Stimulated activated CD4-positive, alpha-beta T cell treated with anti-CD3 and anti-CD28 coated beads, Interleukin-4, amount 100 ng/mL, for 4 hours (primary cell): ENCODE measurements at regions not wholly inside any gene's neighbourhood (a gene's known extent, or its start where the extent isn't known, plus 50 kb on each side); places are given as distances from the start of the nearest gene placed in this dataset.
"Not testable (repeated sequence)": the region's sequence is repeated elsewhere in the genome, so short reads cannot be mapped to it uniquely, and the experiment has no call there.

Experiments used
- DNase-seq, 2 experiments: peaks; one replicate each; pipeline ENCODE4 v3.0.0-alpha.2; 2020

DNA sequence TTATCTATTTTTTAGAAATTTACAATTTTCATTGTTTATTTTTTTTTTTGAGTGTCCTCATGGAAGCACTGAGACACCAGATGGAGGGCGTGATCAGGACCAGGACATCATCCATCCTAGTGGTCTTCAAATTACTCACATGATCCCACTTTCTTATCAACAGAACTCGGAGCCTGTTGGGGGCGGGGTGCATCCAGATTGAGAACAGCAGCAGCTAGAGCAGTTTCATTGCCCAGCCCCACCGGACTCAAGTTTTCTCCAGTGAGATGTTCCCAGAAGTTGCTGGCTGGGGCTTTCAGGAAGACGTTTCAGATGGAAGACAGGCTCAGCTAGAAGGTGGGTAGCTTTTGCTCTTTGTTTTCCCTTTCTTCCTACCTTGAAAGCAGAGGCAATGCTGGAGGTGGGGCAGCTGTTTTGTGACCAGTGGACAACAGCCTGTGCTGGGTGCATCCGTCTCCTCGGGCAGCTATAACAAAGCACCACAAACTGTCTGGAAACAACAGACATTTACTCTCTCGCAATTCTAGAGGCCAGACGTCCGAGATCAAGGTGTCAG is 562.1 kb downstream of the TBC1D22A start:
- no peak for DNase-seq

DNA sequence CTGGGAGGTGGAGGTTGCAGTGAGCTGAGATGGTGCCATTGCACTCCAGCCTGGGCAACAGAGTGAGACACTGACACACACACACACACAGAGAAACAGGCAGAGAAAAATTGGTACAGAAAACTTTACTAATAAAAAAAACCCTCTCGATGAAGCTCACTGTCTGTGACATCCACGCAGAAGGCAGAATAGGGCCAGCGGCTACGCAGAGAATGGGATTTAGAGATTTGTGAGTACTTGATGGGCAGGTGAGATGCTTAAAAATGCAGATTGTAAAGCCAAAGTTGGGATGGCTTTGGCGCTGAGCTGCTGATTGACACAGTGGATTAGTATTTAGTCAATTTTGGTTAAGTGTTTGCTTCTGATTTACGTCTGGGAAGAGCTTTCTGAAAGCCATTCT is 561.1 kb downstream of the TBC1D22A start:
- no peak for DNase-seq

DNA sequence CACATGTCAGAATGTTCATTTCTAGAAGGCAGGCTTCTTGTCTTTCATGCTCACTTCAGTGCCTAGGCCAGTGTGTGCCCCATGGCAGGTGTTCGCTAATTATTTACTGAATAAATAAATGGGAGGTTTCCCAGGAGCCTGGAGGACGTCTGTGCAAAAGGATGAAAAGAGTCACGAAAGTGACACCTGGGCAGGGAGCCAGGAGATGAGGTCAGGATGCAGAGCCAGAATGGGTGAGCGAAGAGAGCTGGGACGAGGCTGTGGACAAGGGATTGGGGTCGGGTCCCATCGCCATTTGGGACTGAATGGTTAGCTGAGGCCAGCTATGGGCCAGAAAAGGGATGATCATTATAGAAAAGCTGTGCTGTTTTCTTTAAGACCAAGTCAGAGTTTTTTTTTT is 560.4 kb downstream of the TBC1D22A start:
- DNase-seq: no peak

DNA sequence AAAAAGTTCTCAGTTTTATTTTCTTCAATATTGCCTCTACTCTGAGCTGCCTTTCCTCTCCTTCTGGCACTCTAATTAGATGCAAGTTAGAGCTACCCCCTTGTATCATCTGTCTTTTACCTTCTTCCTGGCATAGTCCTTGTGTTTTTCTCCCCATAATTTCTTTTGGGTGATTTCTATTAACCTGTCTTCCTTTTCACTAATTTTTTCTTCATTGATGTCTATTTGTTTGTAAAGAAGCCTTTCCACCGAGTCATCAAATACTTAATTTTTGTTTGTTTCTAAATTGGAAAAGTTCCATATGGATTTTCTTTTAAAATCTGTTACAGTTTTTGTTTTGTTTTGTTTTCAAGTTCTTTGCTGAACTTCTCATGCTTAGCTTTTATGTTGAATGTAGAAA is 558.1 kb downstream of the TBC1D22A start:
- no peak for DNase-seq

DNA sequence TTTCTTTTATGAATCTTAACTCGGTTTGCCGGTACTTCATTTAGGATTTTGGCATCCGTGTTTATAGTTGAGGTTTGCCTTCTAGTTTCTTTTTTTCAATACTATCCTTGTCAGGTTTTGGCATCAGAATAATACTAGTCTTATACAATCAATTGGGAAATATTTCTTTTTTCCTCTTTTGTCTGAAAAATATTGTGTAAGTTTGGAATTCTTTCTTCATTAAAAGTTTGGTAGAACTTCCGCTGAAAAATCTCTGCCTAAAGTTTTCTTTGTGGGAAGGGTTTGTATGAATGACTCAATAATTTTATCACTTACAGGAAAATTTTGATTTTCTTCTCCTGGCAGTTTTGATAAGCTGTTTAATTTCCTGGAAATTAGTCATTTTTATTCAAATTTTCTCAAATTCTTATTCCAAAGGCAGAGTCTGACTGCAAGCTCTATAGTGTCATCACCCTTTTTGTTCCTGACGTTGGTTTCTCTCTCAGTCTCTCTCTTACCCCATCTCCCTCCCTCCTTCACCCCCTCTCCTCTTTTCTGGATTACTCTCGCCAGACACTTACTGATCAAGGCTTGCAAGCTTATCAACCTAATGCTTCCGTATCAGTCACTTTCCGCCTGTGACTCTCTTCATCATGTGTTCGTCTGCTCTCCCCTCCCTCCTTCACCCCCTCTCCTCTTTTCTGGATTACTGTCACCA is 555.7 kb downstream of the TBC1D22A start:
- no peak for DNase-seq

DNA sequence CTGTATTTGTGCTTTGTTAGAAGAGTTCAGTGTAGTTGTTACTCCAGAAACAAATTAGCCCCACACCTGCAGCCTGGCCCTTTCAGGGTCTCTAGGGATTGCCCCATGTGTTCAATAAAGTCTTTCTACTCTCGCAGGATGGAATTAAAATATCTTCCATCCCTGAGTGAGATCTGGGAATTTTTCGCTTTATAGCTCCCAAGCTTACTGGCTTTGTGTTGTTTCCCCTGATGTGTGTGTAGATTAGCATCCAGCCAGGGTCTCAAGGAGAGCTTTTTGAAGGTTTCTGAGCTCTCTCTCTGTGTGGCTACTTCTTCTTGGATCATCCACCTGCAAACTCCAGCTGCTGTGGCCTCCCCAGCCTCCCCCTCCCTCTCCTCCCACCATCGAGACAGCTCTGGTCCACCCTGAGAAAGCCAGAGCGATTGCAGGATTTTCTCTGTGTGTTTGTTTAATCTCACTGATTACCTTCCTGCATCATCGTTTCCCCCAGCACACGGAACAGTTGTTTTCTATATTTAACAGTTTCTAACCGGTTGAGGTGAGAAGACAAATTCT is 553.5 kb downstream of the TBC1D22A start:
- no peak for DNase-seq

DNA sequence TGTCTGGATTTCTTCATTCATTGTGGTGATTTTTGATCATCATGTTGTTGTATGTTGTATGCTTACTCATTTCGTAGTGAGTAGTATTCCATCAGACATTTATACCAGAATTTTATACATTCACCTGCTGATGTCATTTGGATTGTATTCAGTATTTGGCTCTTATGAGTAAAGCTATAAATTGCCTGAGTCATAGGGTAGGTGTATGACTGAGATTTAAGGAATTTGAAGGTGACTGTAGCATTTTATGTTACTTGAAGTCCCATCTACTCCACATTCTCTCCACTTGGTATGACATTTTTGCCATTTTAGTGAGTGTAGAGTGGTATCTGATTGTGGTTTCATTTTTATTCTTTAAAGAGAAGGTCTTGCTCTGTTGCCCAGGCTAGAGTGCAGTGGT is 548.2 kb downstream of the TBC1D22A start:
- DNase-seq: no peak

DNA sequence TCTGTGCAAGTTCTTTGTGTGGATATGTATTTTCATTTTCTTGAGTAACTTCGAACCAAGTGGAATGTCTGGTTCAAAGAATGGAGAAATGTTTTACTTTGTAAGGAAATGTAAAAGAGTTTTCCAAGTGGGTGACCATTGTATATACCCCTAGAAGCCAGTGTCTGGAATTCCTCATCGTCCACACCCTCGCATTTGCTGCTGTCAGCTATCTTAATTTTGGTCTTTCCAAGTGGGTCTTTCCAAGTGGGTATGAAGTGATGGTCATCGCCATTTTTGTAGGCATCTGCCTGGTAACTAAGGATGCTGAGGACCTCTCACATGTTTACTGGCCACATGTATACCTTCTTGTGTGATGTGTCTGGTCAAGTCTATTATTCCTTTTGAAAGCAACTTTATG is 547.5 kb downstream of the TBC1D22A start:
- DNase-seq: no peak

DNA sequence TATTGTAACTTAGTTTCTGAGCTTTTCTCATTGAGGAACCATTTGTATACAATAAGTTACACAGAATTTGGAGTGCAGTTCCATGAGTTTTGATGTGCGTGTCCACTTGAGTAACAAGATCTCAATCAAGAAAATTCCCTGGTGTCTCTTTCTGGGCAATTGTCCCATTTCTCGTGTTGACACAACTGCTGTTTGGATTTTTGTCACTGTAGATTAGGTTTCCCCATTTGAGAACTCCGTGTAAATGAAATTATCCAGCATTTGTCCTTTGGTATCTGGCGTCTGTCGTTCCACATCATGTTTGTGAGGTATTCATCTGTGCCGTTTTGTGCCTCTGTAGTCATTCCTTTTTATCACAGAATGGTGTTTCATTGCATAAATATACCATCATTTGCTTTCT is 547.0 kb downstream of the TBC1D22A start:
- no peak for DNase-seq

DNA sequence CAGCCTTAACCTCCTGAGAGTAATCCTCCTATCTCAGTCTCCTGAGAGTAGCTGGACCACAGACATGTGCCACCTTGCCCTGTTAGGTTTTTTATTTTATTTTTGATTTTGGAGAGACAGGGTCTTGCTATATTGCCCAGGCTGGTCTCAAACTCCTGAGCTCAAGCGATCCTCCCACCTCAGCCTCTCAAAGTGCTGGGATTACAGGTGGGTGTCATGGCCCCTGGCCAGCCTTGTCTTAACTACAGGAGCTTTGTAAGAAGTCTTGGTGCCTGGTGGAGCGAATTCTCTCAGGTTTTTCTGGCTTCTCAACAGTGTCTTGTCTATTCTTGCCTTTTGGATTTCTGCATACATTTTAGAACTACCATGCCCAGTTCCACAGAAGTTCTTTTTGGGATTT is 546.4 kb downstream of the TBC1D22A start:
- no peak for DNase-seq

DNA sequence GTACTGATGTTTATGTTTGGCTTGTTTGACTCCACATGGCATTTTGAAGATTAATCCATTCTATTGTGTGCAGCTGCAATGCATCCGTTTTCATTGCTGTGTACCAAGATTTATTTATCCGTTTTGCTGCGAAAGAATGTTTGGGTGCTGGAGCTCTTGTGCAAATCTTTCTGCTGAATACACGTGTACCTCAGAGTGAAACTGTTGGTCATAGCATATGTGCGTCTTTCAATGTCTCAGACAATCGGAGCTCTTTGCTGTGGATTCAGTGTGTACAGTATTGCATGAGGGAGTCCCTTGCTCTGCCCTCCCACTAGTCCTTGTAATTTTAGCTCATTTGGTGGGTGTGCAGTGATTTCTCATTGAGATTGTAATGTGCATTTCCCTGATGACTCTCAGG is 545.4 kb downstream of the TBC1D22A start:
- no peak for DNase-seq

DNA sequence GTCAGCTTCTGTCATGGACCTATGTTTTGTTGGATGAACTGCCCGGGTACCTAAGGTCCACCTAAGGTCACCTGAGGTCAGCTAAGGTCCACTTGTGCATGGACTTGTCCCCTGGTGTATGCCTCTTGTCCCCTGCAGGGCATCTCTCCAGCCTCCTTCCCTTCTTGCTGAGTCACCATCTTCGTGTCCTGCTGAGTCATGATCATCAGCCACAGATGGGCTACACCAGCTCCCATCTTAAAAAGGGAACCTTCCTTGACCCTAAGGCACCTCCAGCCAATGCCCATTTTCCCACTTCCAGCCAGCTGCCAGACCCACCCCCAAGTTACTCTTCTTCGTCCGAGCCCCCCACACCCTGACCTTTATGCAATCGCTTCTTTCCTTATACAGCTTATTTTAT is 544.9 kb downstream of the TBC1D22A start:
- DNase-seq: no peak

DNA sequence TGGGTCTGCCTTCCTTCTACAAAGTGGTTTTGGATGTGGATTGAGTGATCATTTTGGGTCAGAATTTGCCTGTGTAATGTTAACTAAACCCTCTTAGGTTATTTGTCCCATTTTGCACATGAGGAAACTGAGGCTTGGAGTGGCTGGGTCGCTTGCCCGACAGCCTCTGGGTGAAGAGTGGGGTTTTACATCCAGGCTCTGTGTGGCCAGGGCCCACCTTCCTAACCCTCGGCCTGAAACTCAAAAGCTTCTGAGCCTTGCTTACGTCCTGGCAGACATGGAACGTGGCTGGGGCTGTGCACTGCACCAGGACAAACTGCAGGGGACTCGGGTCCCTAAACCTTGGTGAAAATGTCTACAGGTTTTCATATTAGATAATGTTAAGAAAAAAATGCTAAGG is 542.4 kb downstream of the TBC1D22A start:
- DNase-seq: no peak

DNA sequence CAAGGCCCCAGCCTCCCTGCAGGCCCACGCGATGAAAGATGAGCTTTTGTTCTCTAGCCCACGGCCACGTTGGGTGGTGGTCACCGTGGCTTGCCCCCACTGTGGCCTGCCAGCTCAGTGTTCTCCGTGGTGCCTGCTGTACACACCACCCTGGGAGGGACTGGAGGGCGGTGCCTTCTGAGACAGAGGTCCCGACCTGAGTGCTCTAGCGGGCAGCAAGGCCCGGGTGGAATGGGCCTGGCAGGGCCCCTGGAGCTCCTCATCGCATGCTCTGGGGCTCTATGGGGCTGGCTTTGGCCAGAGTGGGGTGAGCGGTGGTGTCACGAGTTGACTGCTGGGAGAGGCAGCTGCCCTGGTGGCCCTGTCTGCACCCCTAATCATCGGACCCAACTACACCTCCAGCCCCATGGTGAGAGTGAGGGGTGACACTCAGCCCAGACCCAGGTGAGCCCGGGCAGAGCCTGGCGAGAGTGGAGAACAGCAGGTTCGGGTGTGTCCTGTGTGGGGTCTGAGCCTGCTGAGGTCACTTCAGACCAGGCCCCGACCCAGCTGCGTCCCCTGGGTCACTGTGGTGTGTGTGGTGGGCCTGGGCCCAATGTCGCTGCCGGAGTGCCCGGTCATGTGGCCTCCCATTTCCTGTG is 541.9 kb downstream of the TBC1D22A start:
- no peak for DNase-seq

DNA sequence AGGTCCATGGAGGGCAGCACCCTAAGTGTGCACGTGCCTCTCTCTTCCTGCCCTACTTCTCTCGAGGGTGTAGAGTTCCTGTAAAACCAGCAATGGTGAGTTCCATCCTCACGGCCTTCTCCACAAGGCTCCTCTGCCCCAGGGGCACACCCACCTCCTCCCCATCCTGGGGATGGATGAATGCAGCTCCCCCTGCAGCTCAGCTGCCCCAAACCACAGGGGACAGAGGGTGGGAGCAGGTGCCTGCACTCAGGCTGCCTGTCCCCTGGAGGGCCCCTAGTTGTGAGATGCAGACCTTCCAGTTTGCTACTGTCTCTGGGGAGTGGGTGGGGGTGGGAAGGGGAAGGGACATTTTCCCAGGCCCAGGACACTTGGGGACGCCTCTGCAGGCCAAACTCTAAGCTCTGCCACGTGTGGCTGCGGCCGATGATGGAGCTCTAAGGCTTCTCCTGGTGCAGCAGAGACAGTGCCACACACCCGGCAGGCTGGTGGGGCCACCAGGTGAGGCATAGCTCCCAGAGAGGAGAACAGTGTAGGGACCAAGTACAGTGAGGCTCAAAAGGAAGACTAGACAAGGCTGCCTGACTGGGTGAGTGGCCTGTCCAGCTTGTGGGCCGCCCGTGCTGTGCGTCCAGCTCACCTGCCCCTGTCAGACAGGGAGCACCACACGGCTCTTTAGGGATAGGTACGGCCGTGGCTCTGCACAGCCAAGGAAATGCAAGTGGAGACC is 540.9 kb downstream of the TBC1D22A start:
- DNase-seq: no peak

DNA sequence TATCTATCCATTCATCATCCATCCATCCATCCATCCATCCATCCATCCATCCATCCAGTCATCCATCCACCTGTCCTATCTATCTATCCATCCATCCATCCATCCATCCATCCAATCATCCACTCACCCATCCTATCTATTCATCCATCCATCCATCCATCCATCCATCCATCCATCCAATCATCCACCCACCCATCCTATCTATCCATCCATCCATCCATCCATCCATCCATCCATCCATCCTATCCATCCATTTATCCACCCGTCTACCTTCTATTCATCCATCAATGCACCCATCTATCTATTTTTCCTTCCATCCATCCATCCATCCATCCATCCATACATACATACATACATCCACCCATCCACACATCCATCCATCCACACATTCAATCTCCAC is 540.1 kb downstream of the TBC1D22A start:
- not testable (repeated sequence) for DNase-seq

DNA sequence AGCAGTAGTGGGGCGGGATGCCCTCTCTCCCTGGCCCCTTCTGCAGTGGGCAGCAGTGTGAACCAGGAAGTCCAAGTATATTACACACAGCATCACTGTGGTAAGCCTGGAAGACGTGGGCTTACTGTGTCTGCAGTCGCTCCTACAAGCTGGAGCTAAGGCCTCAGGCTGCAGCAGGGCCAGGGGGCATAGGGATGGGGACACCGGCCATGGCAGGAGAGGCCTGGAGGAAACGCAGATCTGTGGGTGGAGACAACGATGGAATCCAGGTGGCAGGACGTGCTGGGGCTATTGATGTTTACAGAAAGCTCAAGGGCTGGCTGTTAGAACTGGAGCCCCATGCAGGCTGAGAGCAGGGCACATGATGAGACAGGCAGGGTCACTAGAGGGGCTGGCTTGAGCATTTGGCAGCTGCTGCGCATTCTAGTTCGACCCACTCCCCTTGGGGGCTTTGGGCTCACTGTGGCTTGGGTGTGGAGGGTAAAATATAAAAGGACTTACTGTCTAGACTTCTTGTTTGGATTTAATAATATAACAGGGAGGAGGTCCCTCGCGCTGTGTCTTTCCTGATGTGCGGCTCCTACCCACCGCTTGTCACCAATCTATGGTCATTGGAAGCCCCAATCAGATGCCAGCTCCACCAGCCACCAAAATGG is 539.5 kb downstream of the TBC1D22A start:
- no peak for DNase-seq

DNA sequence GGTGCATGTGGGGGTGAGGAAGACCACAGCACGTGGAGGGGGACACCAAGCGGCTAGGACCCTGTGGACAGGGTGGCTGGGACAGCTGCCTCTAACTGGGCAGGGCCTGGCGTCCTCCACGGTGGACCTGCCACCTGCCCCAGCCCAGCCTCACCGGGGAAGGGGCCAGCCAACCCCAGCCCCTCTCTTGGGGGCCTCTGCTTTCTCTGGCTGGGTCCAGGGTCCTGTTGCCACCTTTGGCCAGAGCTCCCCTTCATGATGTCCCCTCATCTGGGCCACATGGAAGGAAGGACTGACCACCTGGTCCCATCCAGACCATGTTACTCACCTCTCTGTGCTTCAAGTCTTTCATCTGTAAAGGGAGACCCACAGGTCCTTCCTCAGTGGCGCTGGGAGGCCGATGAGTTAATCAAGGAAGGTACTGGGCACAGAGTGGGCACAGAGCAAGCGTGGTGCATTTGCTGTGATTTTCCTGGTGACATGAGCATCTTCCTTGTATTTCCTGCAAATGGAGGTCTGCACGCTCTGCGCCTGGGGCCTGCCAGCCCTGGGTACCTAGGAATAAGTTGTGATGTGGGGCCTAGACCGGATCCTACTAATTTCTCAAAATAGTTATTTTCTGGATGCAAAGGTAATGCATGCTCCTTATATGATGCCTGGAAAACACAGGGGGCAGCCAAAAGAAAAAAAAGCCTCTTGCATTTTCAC is 538.4 kb downstream of the TBC1D22A start:
- DNase-seq: no peak

DNA sequence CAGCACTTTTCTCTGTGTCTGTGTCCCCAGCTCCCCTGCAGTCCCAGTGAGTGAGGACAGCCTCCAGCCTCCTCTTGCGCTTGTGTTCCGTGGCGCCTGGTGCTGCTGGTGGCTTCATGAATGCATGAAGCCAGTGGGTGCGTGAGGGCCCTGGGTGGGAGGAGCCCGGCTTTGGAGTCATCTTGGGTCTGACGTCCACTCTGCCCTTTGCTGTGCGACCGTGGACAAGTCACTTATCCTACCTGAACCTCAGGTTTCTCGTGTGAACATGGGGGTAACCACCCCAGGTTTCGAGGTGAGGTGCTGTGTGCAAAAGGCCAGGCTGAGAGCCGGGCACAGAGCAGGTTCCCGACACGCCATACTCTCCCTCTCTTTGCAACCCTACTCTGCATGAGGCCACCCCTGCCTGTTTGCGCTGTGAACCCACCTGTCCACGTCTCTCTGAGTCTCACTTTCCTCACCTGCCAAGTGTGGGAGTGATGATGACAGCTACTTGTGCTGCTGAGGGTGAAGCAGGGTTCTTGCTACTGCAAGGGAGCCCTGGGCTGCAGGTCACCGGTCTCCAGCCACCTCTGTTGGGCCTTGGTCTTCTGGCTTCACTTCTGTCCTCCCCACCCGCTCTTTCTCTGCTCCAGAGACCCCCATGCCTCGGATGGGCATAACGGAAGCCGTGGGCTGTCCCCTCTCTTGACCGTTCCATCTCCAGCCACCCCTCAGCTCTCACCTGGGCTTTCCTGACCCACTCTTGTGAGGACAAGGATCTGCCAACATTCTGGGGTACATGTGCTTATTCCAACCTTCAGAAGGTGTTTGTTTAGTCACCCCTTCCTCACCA is 537.6 kb downstream of the TBC1D22A start:
- no peak for DNase-seq

DNA sequence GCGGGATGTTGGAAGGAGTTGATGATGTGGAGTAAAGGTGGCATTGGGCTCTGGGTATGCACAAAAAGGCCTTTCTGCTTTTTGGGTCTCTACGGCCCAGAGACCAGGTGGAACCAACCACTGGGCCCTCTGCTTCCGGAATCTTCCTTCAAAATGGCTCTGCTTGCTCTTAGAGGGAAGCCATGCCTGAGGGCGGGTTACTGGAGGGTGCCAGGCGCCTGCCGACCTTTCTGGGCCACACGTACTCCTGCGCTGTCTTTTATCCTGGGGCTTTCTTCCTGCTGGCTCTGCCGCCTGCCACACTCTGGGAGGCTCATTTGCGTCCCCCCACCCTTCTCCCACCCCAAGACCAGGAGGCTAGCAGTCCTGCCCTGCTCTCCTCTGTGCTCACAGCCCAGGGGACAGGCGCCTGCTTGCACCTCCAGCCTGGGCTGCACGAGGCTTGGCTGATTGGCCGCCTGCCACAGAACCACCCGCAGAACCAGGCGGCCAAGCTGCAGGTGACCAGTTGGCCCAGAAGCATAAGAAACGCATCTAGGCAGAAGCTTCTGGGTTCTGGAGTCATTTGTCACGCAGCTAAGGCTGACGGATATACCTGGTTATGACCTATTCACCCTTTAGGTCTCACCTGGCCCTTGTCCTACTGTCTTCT is 536.9 kb downstream of the TBC1D22A start:
- DNase-seq: no peak
